ENCODE measurements at regions not wholly inside any gene's neighbourhood (a gene's known extent, or its start where the extent isn't known, plus 50 kb on each side); places are given as distances from the start of the nearest gene placed in this dataset.

DNA sequence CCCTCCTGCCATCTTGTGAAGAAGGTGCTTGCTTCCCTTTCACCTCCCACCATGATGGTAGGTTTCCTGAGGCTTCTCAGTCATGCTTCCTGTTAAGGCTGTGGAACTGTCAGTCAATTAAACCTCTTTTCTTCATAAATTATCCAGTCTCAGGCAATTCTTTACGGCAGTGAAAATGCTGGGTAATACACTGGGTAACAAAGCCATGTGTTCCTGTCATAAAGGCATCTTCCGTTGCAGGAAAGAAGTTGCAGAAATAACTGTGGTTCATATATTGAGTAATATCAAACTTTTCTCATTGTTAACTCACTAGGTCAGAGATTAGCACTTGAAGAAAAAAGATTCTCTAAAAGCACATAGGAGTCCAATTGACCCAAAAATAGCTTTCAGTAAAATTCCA lies 163.9 kb upstream of the HNMT start:
- TF ChIP-seq YY1 (IDR thresholded peaks at IDR 0.05; ENCODE audit: low read depth) (no peak), TCF12 (IDR thresholded peaks at IDR 0.05; ENCODE audit: low read depth) (no peak), CREB1 (IDR thresholded peaks at IDR 0.05; ENCODE audit: low read depth) (no peak), EGR1 (IDR thresholded peaks at IDR 0.05) (no peak), NFIC (IDR thresholded peaks at IDR 0.05) (no peak), EP300 (IDR thresholded peaks at IDR 0.05; ENCODE audit: borderline replicate concordance) (no peak), TEAD4 (IDR thresholded peaks at IDR 0.05) (no peak), RAD21 (IDR thresholded peaks at IDR 0.05; ENCODE audit: low read depth) (no peak), TAF1 (IDR thresholded peaks at IDR 0.05; ENCODE audit: low read depth) (no peak), FOXM1 (IDR thresholded peaks at IDR 0.05; ENCODE audit: borderline replicate concordance, low read depth) (no peak), CEBPB (IDR thresholded peaks at IDR 0.05) (no peak), ZBTB7A (IDR thresholded peaks at IDR 0.05; ENCODE audit: low read depth) (no peak)
- TF ChIP-seq, protein P1, sequence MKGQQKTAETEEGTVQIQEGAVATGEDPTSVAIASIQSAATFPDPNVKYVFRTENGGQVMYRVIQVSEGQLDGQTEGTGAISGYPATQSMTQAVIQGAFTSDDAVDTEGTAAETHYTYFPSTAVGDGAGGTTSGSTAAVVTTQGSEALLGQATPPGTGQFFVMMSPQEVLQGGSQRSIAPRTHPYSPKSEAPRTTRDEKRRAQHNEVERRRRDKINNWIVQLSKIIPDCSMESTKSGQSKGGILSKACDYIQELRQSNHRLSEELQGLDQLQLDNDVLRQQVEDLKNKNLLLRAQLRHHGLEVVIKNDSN (IDR thresholded peaks at IDR 0.05), result no peak
- TF ChIP-seq, protein P2, sequence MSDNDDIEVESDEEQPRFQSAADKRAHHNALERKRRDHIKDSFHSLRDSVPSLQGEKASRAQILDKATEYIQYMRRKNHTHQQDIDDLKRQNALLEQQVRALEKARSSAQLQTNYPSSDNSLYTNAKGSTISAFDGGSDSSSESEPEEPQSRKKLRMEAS (IDR thresholded peaks at IDR 0.05), result no peak
- TF ChIP-seq, protein P3, sequence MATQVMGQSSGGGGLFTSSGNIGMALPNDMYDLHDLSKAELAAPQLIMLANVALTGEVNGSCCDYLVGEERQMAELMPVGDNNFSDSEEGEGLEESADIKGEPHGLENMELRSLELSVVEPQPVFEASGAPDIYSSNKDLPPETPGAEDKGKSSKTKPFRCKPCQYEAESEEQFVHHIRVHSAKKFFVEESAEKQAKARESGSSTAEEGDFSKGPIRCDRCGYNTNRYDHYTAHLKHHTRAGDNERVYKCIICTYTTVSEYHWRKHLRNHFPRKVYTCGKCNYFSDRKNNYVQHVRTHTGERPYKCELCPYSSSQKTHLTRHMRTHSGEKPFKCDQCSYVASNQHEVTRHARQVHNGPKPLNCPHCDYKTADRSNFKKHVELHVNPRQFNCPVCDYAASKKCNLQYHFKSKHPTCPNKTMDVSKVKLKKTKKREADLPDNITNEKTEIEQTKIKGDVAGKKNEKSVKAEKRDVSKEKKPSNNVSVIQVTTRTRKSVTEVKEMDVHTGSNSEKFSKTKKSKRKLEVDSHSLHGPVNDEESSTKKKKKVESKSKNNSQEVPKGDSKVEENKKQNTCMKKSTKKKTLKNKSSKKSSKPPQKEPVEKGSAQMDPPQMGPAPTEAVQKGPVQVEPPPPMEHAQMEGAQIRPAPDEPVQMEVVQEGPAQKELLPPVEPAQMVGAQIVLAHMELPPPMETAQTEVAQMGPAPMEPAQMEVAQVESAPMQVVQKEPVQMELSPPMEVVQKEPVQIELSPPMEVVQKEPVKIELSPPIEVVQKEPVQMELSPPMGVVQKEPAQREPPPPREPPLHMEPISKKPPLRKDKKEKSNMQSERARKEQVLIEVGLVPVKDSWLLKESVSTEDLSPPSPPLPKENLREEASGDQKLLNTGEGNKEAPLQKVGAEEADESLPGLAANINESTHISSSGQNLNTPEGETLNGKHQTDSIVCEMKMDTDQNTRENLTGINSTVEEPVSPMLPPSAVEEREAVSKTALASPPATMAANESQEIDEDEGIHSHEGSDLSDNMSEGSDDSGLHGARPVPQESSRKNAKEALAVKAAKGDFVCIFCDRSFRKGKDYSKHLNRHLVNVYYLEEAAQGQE (IDR thresholded peaks at IDR 0.05; ENCODE audit: low read depth), result no peak

DNA sequence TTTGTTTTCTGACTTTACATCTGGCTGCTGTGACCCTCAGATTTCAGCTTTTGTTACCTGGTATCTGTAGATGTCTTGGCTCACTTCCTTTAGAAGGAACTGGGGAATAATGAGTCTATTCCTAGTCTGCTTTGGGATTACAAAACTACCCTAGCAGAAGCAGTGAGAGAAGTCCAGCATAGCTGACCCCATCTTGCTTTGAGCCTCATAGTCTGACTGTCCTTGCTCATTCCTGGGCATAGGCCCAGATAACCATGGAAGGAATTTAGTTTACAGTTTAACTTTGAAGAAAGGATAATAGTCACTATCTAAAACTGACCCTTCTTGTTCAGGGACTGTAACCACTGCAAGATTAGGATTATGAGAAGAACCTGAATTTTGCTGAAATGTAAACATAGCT lies 163.0 kb upstream of the HNMT start:
- TF ChIP-seq, protein P1 (IDR thresholded peaks at IDR 0.05), result no peak
- TF ChIP-seq ZBTB7A (IDR thresholded peaks at IDR 0.05; ENCODE audit: low read depth) (no peak), EGR1 (IDR thresholded peaks at IDR 0.05) (no peak), TCF12 (IDR thresholded peaks at IDR 0.05; ENCODE audit: low read depth) (no peak), TEAD4 (IDR thresholded peaks at IDR 0.05) (no peak)
- TF ChIP-seq, protein P3 (IDR thresholded peaks at IDR 0.05; ENCODE audit: low read depth), result no peak

DNA sequence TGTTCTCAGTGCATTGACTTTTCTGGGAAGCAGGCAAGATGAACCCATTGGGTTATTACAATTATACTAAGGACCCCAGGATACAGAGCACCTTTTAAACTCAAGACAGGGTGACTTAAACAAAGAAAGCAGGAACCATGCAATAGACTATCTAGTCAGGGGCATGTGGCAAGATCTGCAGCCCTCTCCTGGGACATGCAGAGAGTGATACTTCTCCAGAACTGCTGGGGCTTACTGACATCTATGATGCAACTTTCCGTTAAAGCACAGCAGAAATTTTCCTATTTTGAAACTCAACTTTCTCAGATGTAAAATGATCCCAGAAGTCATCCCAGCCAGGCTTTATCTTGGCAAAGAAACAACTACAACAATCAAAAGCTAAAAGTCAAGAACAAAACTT lies 162.2 kb upstream of the HNMT start:
- TF ChIP-seq, protein P2 (IDR thresholded peaks at IDR 0.05), result no peak
- TF ChIP-seq CEBPB (IDR thresholded peaks at IDR 0.05) (no peak), FOXM1 (IDR thresholded peaks at IDR 0.05; ENCODE audit: borderline replicate concordance, low read depth) (no peak), YY1 (IDR thresholded peaks at IDR 0.05; ENCODE audit: low read depth) (no peak), NFIC (IDR thresholded peaks at IDR 0.05) (no peak), RAD21 (IDR thresholded peaks at IDR 0.05; ENCODE audit: low read depth) (no peak), TCF12 (IDR thresholded peaks at IDR 0.05; ENCODE audit: low read depth) (no peak), CREB1 (IDR thresholded peaks at IDR 0.05; ENCODE audit: low read depth) (no peak), TEAD4 (IDR thresholded peaks at IDR 0.05) (no peak)
- TF ChIP-seq, protein P1 (IDR thresholded peaks at IDR 0.05), result no peak

DNA sequence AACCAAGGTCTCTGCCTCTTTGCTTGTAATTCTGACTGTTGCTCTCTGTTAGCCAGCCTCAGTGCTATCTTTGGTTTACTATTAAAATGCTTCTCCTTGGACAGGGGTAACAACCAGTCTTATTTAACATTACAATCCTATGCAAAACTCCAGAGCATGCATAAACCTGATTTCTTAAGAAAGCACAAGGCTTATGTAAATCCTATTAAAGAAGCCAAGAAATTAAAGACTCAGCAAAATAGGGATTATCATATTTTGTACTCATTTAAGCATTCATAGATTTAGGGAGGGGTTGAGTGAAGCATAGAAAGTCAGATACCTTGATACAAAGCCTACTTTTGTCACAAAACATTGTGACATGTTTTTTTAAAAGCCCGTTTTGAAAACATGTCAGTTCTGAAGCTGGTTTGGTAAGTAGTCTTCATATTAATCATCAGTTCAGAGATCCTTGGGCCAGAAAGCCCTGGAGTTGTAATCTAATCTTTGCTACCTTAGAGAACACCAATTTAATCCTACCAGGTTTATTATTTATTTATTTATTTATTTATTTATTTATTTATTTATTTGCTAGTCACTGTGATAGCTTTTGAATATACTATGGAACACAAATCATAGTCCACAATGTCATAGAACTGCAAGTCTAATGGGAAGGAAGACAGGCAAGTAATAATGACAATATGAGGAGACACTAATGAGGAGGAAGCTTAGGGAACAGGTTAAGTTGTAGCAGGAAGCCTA lies 158.0 kb upstream of the HNMT start:
- TF ChIP-seq EGR1 (IDR thresholded peaks at IDR 0.05) (no peak), TCF12 (IDR thresholded peaks at IDR 0.05; ENCODE audit: low read depth) (no peak), RAD21 (IDR thresholded peaks at IDR 0.05; ENCODE audit: low read depth) (no peak), ZBTB7A (IDR thresholded peaks at IDR 0.05; ENCODE audit: low read depth) (no peak), EP300 (IDR thresholded peaks at IDR 0.05; ENCODE audit: borderline replicate concordance) (no peak), CEBPB (IDR thresholded peaks at IDR 0.05) (no peak), TEAD4 (IDR thresholded peaks at IDR 0.05) (no peak), CREB1 (IDR thresholded peaks at IDR 0.05; ENCODE audit: low read depth) (no peak), TAF1 (IDR thresholded peaks at IDR 0.05; ENCODE audit: low read depth) (no peak), YY1 (IDR thresholded peaks at IDR 0.05; ENCODE audit: low read depth) (no peak), NFIC (IDR thresholded peaks at IDR 0.05) (no peak)
- TF ChIP-seq, protein P1 (IDR thresholded peaks at IDR 0.05), result no peak
- TF ChIP-seq, protein P3 (IDR thresholded peaks at IDR 0.05; ENCODE audit: low read depth), result no peak

Measured in Ishikawa (cell line).